AG04449 (cell line): ENCODE measurements at regions not wholly inside any gene's neighbourhood (a gene's known extent, or its start where the extent isn't known, plus 50 kb on each side); places are given as distances from the start of the nearest gene placed in this dataset.
"Not testable (repeated sequence)": the region's sequence is repeated elsewhere in the genome, so short reads cannot be mapped to it uniquely, and the experiment has no call there.

ENCODE experiments used
- CTCF ChIA-PET: fragments of 350-600 bp; formaldehyde crosslinking; extraction: SDS; loops from one replicate; lab custom pipeline; 2021; ENCODE audit warnings: antibody characterized with exemption; lab: Yijun Ruan, JAX
- POLR2A ChIA-PET: fragments of 400-600, 350-600 bp; formaldehyde crosslinking; extraction: SDS; loops from one replicate; lab custom pipeline; 2020; ENCODE audit warnings: antibody characterized with exemption, inconsistent platforms; lab: Yijun Ruan, JAX
- DNase-seq: peaks from one replicate; pipeline ENCODE4 v3.0.0-alpha.2; 2010; ENCODE audit warnings: low read depth, low spot score
- H3K4me3 ChIP-seq: 2 replicates; pipeline ENCODE4 v1.5.1; 2011; ENCODE audit warnings: low read depth, mild to moderate bottlenecking, control low read depth, low read length
- TF ChIP-seq, protein P1 (sequence below): IDR thresholded peaks from one replicate; pipeline ENCODE4 v1.5.1; 2011; ENCODE audit warnings: mild to moderate bottlenecking, moderate library complexity, low read length, control low read depth, inconsistent platforms; ENCODE audit not compliant: insufficient read depth; ENCODE audit errors: missing control alignments

DNA sequence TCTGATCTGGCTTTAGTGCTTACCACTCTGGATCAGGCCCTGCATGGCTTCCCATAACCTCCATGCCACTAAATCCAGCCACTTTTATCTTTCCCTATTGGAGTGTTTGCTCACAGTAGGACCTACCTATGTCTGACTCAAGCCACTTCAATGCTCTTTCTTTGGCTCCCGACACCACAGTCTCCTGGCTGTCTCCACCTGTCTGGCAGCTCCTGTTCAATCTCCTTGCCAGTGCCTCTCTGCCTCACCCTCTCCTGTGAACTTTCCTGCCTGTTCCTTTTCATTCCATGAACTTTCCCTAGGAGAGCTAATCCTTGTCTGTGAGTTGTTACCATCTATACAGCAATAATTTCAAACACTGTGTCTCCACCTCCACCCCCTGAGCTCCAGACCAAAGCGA, 82.6 kb upstream of the UCN3 start:
- POLR2A ChIA-PET: no interaction called here

DNA sequence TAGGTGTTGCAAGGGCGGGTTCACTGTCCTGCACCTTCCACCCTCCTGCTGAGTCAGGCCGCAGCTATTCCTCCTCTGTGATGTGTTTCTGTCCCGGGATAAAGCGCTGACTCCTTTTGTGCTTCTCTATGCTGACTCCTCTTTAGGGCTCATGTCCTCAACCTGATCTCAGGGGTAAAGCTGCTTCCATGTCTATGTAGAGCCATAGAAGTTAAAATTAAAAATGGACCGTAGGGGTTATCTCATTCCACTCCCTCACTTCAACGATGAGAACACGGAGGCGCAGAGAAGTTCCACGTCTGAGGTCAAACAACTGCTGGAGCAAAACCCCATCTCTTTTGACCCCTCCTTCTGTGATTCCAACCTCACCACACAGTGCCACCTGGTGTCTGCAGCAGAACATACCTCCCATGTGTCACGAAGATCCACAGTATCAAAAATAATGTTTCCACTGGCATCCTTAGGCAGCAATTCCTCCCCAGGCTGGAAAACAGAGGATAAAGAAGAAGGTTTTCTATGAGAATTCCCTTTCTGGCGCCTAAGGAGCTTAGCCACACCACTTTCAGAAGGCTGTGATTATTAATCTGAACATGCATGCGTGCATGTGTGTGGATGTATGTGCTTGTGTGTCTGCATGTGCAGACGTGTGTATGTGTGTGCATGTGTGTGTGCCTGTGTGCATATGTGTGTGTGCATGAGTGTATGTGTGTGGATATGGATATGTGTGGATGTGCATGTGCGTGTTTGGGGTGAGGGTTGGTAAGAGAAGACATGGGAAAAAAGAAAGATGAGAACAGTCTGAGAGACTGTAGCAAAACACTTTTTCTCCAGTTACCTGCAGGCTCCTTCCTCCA, 81.2 kb upstream of the UCN3 start:
- POLR2A ChIA-PET: no interaction called here
- TF ChIP-seq, protein P1, sequence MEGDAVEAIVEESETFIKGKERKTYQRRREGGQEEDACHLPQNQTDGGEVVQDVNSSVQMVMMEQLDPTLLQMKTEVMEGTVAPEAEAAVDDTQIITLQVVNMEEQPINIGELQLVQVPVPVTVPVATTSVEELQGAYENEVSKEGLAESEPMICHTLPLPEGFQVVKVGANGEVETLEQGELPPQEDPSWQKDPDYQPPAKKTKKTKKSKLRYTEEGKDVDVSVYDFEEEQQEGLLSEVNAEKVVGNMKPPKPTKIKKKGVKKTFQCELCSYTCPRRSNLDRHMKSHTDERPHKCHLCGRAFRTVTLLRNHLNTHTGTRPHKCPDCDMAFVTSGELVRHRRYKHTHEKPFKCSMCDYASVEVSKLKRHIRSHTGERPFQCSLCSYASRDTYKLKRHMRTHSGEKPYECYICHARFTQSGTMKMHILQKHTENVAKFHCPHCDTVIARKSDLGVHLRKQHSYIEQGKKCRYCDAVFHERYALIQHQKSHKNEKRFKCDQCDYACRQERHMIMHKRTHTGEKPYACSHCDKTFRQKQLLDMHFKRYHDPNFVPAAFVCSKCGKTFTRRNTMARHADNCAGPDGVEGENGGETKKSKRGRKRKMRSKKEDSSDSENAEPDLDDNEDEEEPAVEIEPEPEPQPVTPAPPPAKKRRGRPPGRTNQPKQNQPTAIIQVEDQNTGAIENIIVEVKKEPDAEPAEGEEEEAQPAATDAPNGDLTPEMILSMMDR: peak; percentile 70
- CTCF ChIA-PET: interaction anchor here (0.8 to 8.6 kb wide), 11 partner anchors 9 to 469 kb away, joined by 3 to 146 read pairs (median 6); no protein-coding TSS in a partner anchor
- H3K4me3 ChIP-seq: no peak overlapping the region
- DNase-seq: no peak

More for the DNA sequence above, 82.6 kb upstream of the UCN3 start:
- CTCF ChIA-PET: interaction anchor here (1.0 to 8.6 kb wide), 6 partner anchors 8 to 463 kb away, joined by 3 to 146 read pairs (median 4); partner anchors contain the start of gene AKR1C3
- TF ChIP-seq, protein P1: no peak
- H3K4me3 ChIP-seq: no peak overlapping the region
- DNase-seq: no peak

GRCh38 chr10:5284311-5285057, 80.3 kb upstream of the UCN3 start:
- TF ChIP-seq, protein P1: no peak
- POLR2A ChIA-PET: no interaction called here

DNA sequence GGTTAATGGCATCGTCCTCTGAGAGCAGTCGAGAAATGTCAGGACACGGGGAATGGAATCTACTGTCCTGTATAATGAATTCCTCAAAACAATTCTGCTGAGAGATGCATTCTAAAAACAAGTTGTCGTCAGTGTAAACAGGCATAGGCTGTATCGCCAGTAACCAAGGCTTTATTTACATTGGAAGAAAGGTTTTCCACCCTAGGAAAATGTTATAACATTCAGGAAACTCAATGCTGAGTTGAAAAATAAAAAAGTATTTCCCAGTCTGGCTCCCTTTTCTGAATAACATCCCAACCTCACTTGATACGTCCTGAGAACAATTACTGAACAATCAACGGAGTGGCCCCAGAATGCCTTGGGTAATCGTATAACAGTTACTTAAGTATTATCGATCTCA, 79.6 kb upstream of the UCN3 start:
- DNase-seq: no peak
- no peak overlapping the region for H3K4me3 ChIP-seq
- TF ChIP-seq, protein P1: no peak
- POLR2A ChIA-PET: no interaction called here
- CTCF ChIA-PET: interaction anchor here (0.6 to 8.6 kb wide), 6 partner anchors 9 to 470 kb away, joined by 3 to 146 read pairs (median 4); no protein-coding TSS in a partner anchor

More at GRCh38 chr10:5284311-5285057, 80.3 kb upstream of the UCN3 start:
- H3K4me3 ChIP-seq: no peak overlapping the region
- peak; percentile 16 for DNase-seq
- CTCF ChIA-PET: interaction anchor here (0.6 to 8.6 kb wide), 10 partner anchors 8 to 470 kb away, joined by 3 to 146 read pairs (median 6); no protein-coding TSS in a partner anchor

DNA sequence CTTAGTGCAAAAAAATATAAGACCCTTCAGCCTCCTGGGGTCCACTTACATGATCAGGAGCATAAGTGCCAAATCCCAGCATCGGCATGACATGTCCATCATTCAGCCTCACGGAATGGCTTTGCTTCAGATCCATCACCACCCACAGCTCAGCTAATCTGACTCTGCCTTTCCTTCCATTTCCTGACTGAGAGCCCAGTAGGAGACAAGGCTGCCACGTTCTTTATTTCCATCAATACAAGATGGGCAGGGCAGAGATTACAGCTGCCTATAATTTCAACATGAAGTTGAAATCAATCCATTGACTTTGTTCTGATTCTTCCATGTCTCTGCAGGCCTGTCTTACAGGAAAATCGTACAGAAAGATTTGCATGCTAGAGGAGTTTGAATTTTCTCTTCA, 76.4 kb upstream of the UCN3 start:
- TF ChIP-seq, protein P1: no peak
- POLR2A ChIA-PET: no interaction called here
- no peak overlapping the region for H3K4me3 ChIP-seq
- CTCF ChIA-PET: interaction anchor here (8.6 kb wide), 1 partner anchor 438 kb away, joined by 146 read pairs; no protein-coding TSS in a partner anchor
- no peak for DNase-seq

DNA sequence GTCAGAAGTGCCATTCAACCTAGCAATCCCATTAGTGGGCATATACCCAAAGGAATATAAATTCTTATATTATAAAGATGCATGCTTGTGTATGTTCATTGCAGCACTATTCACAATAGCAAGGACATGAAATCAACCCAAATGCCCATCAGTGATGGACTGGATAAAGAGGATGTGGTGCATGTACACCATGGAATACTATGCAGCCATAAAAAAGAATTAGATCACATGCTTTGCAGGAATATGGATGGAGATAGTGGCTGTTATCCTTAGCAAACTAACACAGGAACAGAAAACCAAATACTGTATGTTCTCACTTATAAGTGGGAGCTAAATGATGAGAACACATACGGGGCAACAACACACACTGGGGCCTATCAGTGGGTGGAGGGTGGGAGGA, 75.5 kb upstream of the UCN3 start:
- H3K4me3 ChIP-seq, DNase-seq, POLR2A ChIA-PET, CTCF ChIA-PET: not testable (repeated sequence)
